D341Med (cell line): ENCODE measurements at regions not wholly inside any gene's neighbourhood (a gene's known extent, or its start where the extent isn't known, plus 50 kb on each side); places are given as distances from the start of the nearest gene placed in this dataset.
"Not testable (repeated sequence)": the region's sequence is repeated elsewhere in the genome, so short reads cannot be mapped to it uniquely, and the experiment has no call there.

Experiments used
- DNase-seq: peaks from one replicate; pipeline ENCODE4 v3.0.0; 2012; ENCODE audit warnings: low spot score

DNA sequence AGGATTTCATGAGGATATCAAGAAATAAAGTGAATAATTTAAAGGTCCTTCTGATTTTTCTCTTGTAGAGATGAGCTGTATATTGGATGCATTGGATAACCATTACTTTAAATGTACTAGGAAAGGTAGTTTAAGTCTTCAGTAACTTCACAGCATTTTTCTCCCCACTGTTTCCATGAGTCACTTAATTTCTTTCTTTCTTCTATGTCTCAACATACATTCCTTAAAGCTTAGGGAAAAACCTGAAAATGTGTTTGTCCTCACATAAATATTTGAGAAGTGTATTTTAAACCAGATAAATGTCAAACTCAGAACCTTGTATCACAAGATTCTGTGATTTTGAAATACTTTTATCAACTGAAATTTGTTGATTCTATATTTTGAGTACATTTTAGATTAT is 1970.2 kb upstream of the FLRT2 start:
- no peak for DNase-seq

DNA sequence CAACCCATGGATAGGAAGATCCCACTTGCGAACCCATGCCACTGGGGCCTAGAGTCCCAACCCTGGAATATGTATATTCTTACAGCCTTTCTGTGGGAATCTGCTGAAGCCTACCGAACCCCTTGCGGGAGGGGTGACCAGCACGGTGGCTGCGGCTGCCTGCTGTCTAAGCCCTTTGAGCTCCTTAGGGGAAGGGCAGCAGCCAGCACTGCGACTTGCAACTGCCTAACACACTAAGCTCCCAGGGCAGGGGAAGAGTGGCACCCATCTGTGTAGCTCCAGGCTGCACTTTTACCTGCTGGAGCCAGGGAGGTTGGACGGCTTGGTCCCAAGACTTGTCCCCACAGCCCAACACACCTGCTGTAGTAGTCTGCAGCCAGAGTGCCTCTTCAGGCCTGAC is 1968.7 kb upstream of the FLRT2 start:
- no peak for DNase-seq

DNA sequence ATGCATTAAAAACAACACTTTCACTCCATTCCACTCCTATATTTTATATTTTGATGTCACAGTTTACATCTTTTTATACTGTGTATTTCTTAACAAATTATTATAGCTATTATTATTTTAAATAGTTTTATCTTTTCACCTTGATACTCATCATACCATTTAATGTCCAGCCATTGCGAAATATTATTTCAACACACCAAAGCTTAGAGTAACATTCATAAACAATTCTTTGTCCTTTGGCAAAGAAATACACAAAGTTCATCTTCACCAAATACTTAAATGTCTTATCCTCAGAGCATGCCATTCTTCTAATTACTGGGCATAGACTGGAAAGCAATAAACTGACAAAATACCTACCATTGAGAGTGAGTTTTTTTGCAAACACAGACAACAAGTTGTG is 1963.4 kb upstream of the FLRT2 start:
- no peak for DNase-seq

DNA sequence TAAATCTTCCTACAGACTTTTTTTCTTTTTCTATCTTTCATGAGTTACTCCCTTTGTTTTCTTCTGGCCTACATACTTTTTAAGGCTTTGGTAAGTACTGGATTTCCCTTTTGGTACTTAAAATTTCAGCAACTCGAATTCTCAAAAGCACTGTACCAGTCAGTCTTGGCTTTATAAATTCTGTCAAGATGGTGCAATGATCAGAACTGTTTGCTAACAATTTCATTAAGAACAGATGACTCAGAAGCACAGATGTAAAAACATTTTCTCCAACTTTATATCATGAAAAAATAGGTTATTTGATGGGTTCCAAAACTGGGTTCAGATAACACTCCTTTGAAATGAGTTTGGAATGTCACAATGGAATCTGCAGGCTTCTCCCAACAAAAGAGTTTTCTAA is 1961.8 kb upstream of the FLRT2 start:
- DNase-seq, result no peak

DNA sequence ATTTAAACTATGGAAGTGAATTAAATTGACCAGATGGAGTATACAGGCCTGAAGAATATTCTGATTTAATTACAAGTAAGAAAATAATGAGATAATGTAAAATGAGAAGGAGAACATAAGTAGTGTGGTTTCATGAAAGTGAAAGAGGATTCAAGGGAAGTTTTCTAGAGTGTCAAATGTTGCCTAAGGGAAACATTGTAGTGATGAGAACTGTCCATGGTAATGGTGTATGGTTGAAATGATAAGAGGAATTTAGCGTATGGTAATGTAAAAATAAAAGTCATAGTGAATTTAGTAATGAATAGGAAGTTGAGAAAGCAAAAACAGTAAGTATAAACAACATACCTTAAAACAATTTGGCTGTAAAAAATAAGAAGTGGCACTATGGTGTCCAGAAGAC is 1954.6 kb upstream of the FLRT2 start:
- no peak for DNase-seq

DNA sequence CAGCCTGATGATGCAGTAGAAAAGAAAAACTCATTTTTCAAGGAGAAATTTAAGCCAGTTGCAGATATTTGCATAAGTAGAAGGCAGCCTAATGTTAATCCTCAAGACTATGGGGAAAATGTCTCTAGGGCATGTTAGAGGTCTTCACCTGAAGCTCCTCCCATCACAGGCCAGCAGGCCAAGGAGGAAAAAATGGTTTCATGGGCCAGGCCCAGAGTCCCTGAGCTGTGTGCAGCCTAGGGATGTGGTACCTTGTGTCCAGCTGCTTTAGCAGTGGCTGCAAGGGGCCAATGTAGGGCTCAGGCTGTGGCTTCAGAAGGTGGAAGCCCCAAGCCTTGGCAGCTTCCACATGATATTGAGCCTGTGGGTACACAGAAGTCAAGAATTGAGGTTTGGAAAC is 1946.7 kb upstream of the FLRT2 start:
- no peak for DNase-seq

DNA sequence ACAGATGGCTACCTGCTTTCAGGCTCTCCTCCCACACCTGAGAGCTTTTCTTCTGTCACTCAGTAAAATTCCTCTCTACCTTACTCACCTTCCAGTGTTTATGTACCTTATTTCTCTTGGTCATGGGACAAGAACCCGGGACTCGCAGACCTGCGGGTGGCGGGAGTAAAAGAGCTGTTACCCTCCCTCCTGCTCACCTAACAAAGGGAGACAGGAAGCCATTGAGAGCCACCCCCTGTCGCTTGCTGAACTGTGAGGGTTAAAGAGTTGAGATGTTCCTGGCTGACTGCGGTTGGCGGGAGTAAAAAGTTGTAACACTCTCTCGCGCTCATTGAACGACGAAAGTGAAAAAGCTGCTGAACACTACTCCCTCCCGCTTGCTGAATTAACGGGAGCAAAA is 1935.1 kb upstream of the FLRT2 start:
- no peak for DNase-seq

DNA sequence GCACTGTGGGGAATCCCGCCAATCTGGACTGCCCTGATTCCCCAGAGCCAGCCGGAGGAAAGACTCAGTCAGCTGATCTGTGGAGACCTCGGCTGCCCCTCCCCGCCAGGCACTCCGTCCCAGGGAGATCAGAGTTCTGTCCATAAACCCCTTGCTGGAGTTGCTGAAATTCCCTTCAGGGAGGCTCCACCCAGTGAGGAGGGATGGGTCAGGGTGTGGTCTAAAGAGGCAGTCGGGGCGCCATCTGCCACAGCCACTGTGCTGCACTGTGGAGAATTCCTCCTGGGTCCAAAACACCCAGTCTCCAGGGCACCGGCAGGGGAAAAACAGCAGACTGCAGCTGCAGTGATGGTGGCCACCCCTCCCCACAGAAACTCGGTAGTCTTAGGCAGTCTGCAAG is 1922.3 kb upstream of the FLRT2 start:
- DNase-seq, result no peak

DNA sequence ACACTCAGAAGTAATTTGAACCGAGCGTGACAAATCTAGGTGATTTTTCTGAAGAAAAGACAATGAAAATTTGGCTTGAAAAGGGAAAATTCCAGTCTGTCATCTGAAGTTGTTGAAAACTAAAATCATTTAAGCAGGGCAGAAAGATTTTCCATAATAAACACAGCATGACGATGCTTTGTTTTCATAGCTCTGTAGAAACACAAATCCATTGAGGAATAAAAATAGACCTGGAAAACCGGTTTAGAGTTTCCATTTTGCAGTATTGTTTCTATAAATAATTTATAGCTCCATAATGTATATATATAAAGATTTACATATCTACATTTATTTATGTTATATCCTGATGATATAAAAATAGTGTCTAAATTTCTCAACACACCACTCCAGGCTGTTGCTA is 1918.5 kb upstream of the FLRT2 start:
- no peak for DNase-seq

DNA sequence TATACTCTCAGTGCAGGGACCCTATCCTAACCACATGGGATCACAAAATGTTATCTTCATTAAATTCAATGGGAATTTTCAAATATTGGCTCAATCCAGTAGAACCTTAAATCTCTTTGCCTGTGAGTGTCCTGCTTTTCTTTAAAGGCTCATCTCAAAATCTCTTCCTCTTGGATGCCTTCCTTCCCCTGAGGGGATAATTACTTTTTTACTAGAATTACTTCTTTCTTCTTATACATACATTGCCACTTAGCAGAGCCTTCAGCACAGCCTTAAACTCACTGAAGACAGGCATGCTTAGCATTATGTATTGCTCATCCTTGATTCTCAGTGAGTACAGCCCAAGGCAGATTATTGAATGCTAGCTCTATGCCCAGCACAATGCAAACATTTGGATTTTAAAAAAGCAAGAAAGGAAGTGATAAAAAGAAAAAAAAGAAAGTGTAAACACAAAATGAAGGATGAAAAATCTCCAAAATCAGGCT is 1918.0 kb upstream of the FLRT2 start:
- no peak for DNase-seq

DNA sequence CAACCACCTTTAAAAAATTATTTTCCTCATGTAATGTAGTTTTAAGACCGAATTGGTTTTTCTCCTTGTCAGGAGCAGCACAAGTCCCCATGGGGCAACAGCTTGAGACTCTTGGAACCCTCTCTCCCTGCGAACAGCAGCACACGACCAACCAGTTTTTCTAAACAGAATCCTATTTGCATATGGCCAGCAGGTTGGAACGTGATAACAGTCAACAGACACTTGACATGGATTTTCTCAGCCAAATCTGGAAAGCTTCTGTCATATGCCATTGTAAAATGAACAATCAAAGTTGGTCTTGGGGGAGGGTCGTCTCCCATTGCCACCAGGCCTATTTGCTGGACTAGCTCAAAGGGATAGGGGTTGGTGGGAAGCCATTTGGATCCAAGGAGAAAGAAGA is 1915.0 kb upstream of the FLRT2 start:
- DNase-seq, result peak; percentile 34

DNA sequence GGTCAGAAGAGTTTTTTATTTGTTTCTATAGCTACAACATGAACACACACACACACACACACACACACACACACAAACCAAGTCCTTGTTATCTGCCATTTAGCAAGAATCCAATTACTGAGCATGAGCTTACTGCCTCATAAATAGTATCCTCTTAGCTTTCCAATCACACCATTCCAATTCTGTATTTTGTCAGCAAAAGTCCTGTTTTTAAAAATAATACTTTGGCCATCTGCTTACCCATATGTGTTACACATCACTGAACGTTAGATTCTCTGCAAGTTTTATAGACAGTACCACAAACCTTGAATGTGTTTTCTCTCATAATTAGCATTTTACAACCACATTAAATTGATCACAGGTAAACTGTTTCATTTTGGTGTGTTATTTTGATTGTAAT is 1905.4 kb upstream of the FLRT2 start:
- no peak for DNase-seq

DNA sequence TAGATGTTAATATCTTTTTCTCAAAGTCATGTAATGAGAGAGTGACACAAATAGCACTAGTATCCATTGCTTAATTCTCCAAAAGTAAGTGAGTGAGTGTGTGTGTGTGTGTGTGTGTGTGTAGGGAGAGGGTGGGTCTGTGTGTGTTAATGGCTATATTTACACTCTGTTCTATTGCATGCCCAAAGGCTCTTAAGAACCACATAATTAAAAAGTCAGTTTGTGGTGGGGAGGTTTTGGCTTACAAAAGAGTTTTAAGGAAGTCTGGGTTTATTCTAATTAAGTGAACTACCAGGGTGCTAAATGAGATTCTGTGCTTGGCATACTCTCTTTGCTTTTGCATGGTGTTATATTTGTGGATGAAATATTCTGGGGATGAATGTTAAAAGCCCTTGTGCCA is 1897.6 kb upstream of the FLRT2 start:
- DNase-seq, result no peak

DNA sequence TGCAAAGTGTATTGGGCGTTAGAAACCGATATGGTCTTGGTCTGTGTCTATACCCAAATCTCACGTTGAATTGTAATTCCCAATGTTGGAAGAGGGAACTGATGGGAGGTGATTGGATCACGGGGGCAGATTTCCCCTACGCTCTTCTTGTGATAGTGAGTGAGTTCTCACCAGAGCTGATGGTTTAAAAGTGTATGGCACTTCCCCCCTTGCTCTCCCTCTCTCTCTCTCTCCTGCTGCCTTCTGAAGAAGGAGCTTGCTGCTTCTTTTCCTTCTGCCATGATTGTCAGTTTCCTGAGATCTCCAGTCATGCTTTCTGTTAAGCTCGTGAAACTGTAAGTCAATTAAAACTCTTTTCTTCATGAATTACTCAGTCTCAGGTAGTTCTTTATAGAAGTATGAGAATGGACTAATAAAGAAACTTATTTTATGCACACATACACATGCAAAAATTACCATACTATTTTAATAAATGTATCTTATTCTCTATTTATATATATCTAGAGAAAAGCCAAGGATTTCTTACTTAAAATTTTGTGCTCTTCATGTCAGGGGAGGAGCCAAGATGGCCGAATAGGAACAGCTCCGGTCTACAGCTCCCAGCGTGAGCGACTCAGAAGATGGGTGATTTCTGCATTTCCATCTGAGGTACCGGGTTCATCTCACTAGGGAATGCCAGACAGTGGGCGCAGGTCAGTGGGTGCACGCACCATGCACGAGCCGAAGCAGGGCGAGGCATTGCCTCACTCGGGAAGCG is 1891.0 kb upstream of the FLRT2 start:
- no peak for DNase-seq

DNA sequence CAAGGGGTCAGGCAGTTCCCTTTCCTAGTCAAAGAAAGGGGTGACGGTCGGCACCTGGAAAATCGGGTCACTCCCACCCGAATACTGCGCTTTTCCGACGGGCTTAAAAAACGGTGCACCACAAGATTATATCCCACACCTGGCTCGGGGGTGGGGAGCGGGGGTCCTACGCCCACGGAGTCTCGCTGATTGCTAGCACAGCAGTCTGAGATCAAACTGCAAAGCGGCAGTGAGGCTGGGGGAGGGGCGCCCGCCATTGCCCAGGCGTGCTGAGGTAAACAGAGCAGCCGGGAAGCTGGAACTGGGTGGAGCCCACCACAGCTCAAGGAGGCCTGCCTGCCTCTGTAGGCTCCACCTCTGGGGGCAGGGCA is 1890.5 kb upstream of the FLRT2 start:
- not testable (repeated sequence) for DNase-seq

DNA sequence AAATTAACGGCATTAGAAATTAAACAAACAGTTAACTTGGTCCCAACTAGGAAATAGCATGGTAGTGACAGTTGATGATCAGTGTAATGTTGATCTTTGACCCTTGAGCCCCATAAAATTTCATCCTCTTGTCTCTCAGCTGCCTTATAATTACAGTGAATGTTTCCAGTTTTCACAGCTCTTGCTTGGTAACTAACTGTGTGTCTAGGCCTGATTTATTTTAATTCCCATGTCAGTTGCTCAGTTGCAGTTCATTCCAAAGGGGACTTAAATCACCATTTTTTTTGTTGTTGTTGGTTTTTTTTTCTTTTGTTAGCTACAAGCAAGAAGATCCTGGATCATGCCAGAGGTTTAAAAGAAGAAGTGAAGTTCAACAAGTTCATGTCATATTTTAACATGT is 1883.7 kb upstream of the FLRT2 start:
- no peak for DNase-seq

DNA sequence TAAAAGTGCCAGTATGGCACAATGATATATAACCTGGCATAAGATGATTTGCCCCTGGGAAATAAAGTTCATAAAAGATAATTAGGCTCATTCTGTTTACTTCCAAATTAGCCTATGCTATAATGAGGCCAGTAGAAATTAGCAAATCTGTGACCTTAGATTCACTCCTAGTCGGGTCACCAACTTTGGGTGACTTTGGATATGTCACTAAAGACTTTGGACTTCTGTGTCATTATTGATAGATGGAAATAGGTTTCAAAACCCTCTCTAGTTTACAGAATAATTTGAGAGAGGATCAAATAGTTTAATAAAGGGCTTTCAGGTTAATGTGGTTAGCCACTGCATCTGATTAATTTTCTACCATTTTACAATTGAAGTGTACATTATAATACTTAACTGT is 1869.3 kb upstream of the FLRT2 start:
- no peak for DNase-seq

DNA sequence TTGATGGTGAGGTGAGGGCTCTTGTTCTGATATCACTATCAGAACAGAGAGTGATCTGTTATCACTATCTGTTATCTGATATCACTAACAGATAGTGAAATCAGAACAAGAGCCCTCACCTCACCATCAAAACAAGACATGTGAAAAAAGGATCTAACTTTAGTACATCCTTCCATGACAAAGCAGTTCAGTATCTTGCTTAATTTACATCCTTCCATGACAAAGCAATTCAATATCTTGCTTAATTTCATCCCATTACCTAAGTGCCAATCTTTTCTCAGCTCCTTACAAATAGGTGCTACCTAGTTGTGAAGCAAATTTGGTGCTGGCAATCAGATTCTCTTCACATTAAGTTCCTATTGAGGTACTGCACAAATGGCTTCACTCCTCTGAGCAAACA is 1865.6 kb upstream of the FLRT2 start:
- DNase-seq, result no peak

DNA sequence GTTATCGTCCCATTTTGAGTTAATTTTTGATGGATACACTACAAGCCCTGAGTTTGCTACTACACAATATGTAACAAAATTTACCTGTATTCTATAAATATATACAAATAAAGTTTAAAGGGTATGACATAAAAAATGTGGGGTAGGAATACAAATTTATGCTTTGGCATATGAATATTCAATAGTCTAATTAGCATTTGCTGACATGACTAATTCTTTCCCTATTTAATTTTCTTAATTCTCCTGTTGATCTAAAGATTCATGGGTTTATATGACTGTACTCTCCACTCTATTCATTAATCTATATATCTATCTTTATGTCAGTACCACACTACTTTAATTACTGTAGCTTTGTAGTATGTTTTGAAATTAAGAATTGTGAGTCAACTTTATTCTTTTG is 1840.7 kb upstream of the FLRT2 start:
- DNase-seq, result no peak

DNA sequence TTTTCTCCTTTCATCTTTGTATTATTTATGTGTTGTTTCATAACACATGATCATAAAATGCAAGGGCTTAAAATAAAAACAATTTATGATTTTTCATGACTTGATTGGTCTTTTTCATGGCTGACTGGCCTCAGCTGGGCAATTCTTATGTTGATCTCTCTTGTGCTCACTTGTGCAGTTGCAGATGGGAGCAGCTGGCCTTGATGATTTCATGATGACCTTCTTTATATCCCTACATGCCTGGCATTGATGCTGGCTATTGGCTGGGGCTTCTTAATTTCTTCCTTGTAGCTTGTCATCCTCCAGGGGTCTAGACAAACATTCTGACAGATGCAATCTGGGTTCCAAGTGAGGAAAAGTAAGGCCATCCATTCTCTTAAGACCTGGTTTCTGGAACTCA is 1832.8 kb upstream of the FLRT2 start:
- no peak for DNase-seq

DNA sequence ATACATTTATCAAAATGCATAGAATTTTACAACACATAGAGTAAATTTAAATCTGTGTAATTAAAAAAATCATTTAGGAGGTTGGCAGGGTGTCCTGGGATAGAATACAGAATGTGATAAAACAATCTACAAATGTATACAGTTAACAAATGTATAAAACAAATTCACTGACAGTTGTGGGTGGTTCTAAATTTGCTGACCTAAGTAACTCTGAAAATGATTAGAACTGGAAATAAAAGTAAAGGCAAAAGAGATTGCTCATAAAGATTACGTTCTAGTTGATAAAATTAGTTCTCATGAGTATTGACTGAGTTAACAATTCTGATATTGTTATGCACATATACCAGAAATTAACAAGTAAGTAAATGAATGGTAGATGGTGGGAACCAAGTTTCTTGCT is 1827.3 kb upstream of the FLRT2 start:
- DNase-seq, result no peak

DNA sequence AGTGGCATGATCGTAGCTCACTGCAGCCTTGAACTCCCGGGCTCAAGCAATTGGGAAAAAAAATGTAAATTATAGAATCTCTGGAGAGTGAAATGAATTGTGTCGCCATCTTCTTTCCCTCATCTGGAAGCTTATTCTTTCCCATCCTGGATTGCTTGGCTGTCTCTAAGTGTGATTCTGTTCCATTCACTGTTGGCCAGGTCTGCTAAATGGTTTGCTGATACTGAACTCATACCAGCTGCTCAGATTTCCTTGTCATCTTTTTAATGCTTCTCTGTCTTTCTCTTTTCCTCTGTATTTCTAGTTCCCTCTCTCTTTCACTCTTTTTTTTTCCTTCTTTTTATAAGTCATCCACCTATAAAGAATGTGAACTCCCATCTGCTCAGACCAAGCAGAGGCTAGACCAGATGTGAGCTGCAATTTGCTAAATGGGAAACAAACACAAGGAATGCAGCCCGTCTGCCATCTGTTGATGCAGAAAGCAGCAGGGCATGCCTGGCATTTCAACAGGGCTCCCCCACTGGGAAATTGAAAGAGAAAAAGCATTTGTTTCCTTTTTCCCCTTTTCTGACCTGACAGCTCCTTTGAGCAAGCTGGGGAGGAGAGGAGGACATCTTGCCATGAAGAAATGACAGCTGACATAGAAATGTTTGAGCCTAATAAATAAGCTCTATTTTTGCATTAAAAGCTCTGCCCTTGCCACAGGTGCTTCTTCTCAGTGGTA is 1823.6 kb upstream of the FLRT2 start:
- peak; percentile 14 for DNase-seq

DNA sequence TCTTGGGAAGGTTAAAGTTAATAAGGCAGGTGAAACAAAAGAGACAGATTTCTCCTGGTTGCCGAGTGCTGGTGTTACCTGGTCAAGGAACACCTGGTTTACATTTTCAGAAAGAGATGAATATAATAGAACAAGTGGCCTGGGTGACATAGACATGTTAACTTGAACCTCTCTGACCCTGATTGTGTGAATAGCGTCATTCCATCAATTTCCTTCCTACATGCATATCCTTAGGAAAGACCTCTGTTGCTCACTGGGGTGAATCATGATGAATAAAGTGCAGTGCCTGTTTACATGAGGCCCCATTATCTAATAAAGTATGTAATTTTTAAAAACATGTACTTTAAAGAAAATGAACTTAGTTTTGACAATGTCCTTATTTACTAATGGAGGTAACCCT is 1822.9 kb upstream of the FLRT2 start:
- DNase-seq, result no peak

DNA sequence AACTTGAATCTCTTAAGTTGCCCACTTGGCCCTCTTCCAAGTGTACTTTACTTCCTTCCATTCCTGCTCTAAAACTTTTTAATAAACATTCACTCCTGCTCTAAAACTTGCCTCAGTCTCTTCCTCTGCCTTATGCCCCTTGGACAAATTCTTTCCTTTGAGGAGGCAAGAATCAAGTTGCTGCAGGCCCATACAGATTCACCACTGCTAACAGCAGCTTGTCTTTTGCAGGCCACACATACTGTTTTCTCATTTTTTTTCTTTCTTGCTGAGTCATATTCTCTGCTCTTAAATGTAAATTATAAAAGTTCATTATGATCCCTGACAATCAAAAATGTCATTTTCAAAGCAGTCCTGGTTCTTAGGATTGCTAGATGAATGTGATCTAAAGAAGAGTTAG is 1820.8 kb upstream of the FLRT2 start:
- DNase-seq, result no peak
